ENCODE measurements at regions not wholly inside any gene's neighbourhood (a gene's known extent, or its start where the extent isn't known, plus 50 kb on each side); places are given as distances from the start of the nearest gene placed in this dataset.

- TF ChIP-seq REST (IDR thresholded peaks at IDR 0.05; ENCODE audit: borderline replicate concordance) (peak; percentile 10; the same call in 1 of the 2 replicates), REST (CRISPR knock-in tag; IDR thresholded peaks at IDR 0.05; ENCODE audit: low read depth) (no peak), HOMEZ (CRISPR knock-in tag; IDR thresholded peaks at IDR 0.05) (no peak), ZNF324 (CRISPR knock-in tag; IDR thresholded peaks at IDR 0.05) (no peak), ATF3 (IDR thresholded peaks at IDR 0.05) (no peak), ATF3 (CRISPR knock-in tag; conservative IDR thresholded peaks at IDR 0.05) (no peak), CTCF (IDR thresholded peaks at IDR 0.05 in 2 of 3, conservative IDR thresholded peaks at IDR 0.05 in 1 of 3; ENCODE audit: insufficient read depth in 2 of 3, low read depth in 1 of 3, low read length in 3 of 3) (peak in 1 of 3 experiments; percentile 20; a peak in 1 of 6 replicates), RNF2 (IDR thresholded peaks at IDR 0.05) (no peak), NFE2 (IDR thresholded peaks at IDR 0.05; ENCODE audit: low read depth) (no peak), NRF1 (conservative IDR thresholded peaks at IDR 0.05 in 1 of 2, IDR thresholded peaks at IDR 0.05 in 1 of 2) (no peak), TCF7L2 (IDR thresholded peaks at IDR 0.05; ENCODE audit: low read depth, low read length) (no peak), FUS (optimal IDR thresholded peaks at IDR 0.05; ENCODE audit: low read depth, low read length) (no peak), ERF (CRISPR knock-in tag; IDR thresholded peaks at IDR 0.05) (no peak), GATAD2B (IDR thresholded peaks at IDR 0.05; ENCODE audit: borderline replicate concordance) (no peak), MAFG (tag; conservative IDR thresholded peaks at IDR 0.05) (no peak), TFAM (CRISPR knock-in tag; conservative IDR thresholded peaks at IDR 0.05) (no peak)
Observed at GRCh38 chr3:150312018-150312657, 96.0 kb upstream of the TSC22D2 start (continued).
